ENCODE measurements at regions not wholly inside any gene's neighbourhood (a gene's known extent, or its start where the extent isn't known, plus 50 kb on each side); places are given as distances from the start of the nearest gene placed in this dataset.
A peak's percentile ranks its signal among the peaks of the same experiment; 100 is the strongest.
"Not testable (repeated sequence)": the region's sequence is repeated elsewhere in the genome, so short reads cannot be mapped to it uniquely, and the experiment has no call there.

DNA sequence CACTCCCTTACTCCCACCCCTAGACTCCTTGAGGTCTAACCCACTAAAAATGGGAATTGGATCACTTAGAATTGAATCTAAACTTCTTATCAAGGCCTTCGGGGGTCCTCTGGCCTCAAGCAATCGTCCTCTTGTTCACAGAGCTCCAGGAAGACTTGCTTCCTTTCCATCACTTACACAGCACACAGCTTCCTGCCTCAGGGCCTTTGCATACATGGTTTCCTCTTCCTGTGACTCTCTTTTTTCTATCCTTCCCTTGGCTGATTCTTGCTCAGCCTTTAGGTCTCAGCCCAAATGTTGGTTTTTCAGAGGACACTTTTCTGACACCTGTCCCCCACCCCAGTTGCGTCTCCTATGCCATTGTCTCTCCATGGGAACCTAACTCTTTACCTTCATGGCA lies 50.0 kb upstream of the ALDH1B1 start:
- no peak for DNase-seq (ENCODE audit: low spot score)

DNA sequence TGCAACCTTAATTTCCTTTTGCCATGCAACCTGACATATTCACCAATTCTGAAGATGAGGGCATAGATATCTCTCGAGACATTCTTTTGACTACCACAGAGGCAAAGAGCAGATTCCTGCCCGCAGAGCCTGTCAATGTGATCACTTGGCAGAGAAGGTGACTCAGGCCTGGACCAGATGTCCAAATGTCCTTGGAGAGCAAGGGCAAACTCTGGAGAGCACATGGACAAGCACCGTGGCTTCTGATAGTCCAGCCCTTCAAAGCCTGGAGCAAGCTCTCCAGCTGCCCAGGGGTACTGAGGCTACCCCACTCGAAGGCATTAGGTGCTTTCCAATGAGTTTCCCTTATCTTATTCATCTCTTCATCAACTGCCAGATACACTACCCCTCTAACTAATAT lies 50.4 kb upstream of the ALDH1B1 start:
- DNase-seq (ENCODE audit: low spot score) = no peak

DNA sequence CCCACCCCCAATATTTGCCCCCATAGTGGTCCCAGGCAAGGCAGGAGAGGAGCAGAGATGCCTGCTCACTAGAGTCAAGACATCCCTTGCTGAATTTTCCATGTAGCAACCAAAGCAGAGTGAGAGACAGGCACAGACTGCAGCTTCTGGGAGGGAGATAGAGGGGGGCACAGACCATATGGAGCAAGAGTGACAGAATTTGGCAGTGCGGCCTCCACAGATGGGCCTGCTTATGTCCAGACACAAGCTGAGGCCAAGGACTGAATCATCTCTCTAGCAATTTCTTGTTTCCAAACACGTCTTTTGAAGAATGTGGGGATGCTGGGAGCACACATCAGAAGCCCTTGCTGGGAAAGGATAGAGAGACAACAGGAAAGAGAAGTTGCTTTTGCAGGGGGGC lies 53.0 kb upstream of the ALDH1B1 start:
- DNase-seq (ENCODE audit: low spot score) = no peak

DNA sequence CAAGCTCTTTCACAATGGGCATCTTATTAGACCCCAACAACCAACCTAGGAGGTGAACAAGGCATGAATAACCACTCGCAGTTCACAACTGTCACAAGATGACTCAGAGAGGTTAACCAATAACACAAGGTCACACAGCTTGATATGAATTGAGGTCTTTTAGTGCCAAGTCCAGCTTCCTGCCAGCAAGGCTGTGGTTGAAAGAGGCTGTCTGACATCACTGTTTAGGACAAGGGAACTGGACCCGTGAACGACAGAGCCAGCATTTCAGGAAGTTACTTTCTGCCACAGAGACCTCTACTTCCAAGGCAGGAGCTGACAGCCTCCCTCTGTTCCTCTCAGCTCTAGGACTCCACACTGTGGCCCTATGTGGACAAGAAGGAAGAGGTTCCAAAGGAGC lies 53.4 kb upstream of the ALDH1B1 start:
- peak; percentile 96 for DNase-seq (ENCODE audit: low spot score)

DNA sequence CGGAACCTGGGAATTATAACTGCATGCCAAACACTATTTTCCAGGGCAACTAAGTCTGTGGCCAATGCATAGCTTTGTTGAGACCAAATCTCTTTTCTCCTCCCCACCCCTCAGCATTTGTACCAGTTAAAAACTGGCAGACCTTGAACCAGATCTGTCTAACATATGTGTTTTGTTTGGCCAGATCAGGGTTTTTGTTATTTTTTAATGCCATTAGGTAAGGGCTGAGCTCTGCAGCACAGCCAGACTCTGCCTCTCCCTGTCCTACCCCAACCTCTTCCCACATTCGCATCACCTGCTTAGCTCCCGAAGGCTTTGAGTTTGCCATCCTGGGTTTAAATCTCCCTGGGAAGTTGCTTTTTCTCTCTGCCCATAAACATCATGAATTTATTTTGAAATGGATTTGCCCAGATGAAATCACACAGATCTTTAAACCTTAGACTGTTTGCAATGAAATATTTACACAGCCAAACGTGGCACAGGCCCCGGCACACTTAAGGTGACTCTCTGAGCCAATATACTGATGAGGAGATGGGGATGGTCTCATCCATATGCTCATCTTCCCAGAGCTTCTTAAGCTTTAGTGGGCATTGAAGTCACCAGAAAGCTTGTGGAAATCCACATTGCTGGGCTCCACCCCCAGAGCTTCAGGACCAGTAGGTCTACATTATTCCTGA lies 54.0 kb upstream of the ALDH1B1 start:
- no peak for DNase-seq (ENCODE audit: low spot score)

DNA sequence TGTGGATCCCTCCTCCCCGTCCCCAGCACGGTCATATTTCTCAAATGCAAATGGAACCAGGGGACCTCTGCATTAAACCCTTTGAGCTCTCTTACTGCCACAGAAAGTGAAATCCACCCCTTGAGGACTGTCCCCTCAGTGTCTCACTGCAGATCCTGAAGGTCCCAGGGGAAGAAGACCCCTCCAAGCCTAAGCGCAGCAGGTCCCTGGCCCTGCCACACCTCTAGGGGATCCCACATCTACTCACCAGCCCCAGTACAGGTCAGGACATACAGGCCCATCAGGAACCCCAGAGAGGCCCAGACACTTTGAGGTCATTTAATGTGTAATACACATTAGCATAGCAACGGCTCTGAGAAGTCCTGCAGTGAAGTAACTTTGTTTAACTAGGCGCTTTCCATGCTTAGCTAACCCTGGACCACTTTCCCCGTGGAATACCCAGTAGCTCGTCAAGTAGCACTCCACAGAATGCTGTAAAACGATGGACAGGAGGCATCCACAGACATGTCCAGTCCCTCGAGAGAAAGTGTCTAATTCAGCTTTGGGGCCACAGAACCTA lies 54.7 kb upstream of the ALDH1B1 start:
- no peak for DNase-seq (ENCODE audit: low spot score)

DNA sequence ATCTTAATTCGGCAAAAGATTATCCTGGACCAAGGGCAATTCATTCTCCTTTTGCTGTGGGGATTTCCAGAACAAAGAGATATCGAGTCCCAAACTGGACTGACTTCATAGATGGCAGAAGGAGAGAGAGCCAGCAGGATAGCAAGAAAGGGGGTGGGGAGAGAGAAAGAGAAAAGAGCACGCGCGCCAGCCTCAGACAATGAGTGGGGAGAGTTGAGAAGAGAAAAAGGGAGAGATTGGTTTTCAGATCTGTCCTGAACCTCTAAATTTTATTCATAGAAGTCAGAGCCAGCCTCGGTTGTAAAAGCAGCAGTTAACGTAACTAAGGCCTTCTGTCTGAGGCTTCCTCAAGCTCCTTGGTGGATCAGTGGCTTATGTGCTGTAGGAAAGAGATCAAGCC lies 55.3 kb upstream of the ALDH1B1 start:
- no peak for DNase-seq (ENCODE audit: low spot score)

DNA sequence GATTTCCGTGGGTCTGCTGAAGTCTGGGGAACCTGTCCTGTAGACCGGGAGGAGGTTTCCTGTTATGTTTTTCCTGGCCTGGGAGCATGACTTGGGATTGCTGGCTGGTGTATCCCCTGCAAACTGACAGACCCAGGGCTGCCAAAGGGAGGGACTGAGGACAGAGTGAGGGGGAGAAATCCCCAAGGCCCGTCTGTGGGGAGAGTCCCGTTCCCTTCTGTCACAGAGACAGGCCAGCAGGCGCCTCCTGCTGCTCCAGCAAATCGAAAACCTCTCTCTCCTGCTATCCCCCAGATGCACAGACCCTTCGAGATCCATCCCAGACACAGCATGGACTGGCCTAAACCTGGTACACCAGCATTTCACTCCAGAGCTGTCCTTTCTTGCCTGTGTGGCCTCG lies 56.2 kb upstream of the ALDH1B1 start:
- DNase-seq (ENCODE audit: low spot score) = no peak

DNA sequence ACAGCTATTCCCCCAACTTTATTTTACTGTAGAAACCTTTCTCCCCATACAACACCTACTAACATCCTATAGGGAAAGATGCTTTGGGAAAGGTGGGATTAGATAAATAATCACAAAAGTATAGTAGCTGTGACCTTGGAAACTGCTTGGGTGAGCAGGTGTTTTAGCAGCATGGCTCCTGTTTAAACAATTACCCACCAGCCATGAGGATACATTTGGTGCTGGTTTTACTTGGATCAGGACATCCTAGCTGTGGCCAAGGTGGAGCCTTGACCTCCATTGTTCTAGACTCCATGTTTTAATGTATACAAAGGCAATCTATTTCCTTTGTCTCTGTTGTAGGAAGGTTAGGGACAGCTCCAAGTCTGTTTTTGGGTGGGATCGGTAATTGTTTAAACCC lies 56.8 kb upstream of the ALDH1B1 start:
- DNase-seq (ENCODE audit: low spot score) = no peak

DNA sequence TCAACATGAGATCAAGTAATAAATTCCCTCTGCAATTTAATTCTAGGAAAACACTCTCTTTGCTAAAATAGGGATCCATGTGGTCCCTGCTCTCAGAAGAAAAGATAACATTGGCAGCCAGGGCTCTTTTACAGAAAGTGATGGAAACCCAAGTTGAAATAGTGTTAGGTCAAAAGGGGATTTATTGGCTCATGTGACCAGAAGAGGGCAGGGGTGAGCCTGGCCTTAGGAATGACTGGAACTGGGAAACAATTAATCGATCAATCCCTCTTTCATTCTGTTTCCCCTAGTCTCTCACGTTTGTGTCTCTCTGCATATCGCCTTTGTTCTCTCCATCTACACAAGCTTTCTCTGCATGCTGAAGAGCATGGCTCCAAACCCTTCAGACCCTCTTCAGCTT lies 58.3 kb upstream of the ALDH1B1 start:
- no peak for DNase-seq (ENCODE audit: low spot score)

DNA sequence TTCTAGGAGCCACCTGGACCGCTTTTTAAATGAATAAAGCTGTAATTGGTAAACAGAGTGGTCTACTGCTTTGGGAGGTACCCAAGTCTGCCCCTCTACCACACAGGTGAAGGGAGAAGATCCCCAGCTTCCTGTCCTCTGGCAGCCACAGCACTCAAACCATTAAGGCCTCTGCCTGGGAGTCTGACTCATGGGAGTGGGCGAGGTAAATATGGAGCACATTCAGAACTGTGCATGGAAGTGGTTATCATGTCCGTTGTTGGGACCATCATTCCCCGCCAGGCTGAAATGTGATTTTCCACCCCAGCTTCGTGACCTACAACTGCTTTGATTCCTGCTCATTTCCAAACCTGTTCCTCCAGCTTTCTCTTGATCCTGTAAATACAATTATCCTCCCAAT lies 59.5 kb upstream of the ALDH1B1 start:
- DNase-seq (ENCODE audit: low spot score) = peak; percentile 31

DNA sequence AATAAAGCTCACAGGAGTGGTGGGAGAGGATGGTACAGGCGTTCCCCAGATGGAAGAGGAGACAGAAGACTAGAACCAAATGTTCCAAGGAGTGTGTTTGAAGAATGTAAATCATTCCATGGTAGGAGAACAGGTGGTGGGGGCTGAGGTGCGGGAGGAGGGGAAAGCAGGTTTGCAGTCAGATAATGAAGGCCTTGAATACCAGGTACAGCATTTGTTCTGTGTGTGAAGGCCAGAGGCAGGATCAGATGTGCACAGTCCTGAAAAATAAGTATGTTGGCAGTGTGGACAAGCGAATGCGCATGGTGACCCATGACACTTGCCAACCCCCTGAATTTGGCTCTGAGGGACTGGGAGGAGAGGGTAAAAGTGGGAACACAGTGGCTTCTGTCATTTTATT lies 59.9 kb upstream of the ALDH1B1 start:
- no peak for DNase-seq (ENCODE audit: low spot score)

DNA sequence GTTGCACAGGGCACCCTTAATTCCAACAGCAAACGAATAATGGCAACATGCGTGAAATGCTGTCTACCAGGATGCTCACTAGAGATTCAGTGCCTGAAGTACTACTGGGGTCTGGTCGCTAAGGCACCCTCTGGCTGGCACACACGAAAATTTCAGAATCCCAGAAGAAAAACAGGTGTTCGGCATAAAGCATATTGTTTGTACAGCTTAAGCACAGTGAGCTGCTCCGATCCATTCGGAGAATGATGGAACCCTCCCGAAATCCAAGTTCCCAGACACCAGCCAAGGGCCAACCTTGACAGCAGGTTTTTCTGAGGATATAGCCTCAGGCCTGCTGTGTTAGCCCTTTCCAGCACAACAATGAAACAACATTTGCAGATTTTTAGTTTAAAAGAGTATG lies 61.4 kb upstream of the ALDH1B1 start:
- DNase-seq (ENCODE audit: low spot score) = no peak

DNA sequence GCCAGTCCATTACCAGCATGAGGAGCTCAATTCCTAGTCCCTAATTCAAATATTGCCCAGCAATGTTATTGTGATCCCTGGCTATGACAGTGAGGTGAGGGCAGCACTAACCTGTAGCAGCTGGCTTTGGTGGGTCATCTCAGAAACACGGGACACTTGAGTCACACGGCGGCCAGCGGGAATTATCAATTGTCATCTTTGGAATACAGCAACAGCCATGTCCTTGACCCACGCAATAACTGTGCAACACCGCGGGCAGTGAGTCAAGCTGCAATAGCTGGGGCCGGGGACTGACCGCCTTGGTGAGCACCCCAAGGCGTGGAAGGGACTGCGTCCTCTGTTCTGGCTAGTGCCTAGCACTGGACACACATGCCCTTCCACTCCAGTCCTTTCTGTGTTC lies 62.5 kb upstream of the ALDH1B1 start:
- no peak for DNase-seq (ENCODE audit: low spot score)

DNA sequence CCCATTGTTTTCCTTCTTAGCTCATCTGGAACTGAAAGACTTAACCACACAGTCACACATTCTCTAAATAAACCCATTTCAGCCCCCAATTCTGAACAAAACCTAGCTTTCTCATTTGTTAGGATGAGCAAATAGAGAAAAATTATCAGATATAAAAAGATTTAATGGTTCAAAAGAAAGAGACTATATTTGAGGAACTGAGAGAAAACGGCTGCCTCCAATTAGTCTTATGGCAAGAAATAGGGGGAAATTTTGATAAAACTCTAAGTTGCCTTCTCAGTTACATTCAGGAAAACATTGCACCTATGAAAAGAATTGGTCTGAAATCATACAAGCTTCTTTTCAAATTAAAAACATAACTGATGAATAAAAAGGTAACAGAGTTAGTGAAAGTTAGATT lies 63.7 kb upstream of the ALDH1B1 start:
- DNase-seq (ENCODE audit: low spot score) = no peak

DNA sequence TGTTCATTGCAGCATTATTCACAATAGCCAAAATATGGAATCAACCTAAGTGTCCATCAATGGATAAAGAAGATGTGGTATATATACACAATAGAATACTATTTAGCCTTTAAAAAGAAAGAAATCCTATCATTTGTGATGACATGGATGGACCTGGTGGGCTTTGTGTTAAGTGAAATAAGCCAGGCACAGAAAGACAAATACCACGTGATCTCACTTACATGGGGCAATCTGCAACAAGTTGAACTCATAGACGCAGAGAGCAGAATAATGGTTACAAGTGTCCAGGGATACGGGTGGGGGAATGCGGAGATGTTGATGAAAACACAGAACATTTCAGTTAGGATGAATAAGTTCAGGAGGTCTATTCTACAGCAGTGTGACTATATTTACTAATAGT lies 66.4 kb upstream of the ALDH1B1 start:
- DNase-seq (ENCODE audit: low spot score) = no peak

DNA sequence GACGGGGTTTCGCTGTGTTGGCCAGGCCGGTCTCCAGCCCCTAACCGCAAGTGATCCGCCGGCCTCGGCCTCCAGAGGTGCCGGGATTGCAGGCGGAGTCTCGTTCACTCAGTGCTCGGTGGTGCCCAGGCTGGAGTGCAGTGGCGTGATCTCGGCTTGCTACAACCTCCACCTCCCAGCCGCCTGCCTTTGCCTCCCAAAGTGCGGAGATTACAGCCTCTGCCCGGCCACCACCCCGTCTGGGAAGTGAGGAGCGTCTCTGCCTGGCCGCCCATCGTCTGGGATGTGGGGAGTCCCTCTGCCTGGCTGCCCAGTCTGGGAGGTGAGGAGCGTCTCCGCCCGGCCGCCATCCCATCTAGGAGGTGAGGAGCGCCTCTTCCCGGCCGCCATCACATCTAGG lies 68.3 kb upstream of the ALDH1B1 start:
- not testable (repeated sequence) for DNase-seq (ENCODE audit: low spot score)

DNA sequence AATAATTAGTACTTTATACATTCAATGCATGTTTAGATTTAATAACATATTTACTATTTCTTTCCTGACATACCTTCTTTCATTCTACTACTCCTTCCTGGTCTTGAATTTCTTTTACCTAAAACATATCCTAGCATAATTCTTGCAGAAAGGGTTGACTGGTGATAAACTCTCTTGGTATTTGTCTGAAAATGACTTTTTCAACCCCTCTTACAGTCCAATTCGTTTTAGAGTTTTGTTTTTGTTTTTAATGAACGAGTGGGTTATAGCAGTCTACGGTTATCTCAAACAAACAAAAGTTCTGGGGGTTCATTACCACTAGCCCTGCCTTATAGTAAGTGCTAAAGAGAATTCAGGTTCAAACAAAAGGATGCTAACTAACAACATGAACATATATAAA lies 69.6 kb upstream of the ALDH1B1 start:
- DNase-seq (ENCODE audit: low spot score) = no peak

DNA sequence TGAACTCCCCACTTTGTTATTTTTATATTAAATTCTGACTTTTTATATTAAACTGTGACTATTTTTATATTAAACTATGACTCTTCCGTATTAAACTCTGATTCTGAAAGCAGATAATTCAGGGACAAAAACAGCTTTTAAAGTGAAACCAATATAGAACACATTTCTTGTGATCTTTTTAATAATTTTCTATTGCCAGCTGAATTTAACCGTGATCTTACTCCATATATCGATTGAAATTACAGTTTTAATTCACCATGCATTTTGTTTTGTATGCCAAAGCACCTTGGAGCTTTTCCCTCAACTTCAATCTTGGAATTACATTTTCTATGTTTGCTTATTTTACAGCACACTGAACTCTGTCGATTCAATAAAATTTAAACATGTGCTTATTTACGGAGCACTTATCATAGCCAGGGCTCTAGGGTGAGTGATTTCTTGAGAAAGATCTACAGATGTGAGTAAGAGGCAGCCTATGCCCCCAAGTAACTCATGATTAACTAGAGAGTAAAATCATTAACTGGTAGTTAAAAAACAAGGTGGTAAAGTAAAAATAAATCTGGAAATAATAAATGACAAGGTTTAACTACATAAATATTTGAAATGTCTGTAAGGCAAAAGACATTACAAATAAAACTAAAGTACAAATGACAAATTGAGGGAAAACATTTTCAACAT lies 72.9 kb upstream of the ALDH1B1 start:
- peak; percentile 81 for DNase-seq (ENCODE audit: low spot score)

DNA sequence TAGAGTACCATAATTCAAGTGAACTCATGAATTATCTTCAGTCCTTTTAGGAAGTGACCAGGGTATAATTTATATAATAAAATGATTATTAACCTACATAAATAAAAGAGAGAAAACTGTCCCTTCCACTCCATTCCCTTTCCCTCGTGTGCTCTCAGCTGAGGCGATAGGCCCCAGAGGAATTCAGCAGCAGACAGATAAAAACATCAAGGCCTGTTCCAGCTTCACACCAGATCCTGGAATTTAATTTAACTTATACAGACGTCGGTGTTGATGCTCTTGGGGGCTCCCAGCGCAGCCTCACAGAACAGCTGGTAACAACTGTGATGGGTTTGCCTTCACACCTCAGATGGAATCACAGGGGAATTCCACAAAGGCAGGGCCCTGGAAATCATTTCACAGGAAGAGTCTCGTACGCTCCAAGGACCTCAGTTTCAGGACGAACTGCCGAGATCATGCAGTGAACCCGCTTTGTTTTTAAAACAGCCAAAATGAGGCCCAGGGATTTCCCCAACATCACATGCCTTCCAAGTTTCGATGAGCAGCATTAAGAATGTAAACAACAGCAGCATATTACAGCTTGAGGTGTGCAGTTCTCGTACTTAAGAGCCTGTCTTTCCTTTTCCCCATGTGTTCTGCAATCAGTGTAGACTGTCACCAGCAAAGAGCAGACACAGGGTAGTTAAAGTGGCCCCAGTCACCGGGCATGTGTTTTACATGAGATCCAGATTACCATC lies 73.6 kb upstream of the ALDH1B1 start:
- peak; percentile 97 for DNase-seq (ENCODE audit: low spot score)

DNA sequence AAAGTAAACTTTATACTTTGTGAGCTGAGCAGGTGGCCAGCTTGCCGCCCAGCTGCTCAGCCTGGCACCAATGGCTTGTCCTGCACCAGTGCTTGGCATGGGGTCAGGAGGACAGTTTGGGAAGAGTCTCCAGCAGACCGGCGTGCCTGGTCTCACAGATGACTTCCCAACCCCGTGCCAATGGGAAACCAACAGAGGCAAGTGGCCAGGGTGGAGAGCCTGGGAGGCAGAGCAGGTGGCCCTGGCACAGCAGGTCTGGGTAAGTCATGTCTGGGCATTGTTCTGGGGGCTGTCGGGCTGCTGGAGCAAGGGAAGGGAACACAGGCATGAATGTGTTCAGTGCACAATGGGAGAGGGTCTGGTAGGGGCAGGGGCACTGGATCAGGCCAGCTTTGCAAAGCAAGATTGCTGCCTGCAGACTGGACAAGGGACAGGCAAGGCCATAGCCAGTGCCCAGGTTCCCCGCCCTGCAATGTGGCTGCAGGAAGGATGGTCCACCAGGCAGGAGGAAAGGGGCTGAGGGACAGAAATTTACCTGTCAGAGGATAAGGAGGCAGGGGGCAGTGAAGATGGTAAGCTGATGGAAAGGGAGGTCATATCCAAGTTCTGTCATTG lies 76.2 kb upstream of the ALDH1B1 start:
- no peak for DNase-seq (ENCODE audit: low spot score)

DNA sequence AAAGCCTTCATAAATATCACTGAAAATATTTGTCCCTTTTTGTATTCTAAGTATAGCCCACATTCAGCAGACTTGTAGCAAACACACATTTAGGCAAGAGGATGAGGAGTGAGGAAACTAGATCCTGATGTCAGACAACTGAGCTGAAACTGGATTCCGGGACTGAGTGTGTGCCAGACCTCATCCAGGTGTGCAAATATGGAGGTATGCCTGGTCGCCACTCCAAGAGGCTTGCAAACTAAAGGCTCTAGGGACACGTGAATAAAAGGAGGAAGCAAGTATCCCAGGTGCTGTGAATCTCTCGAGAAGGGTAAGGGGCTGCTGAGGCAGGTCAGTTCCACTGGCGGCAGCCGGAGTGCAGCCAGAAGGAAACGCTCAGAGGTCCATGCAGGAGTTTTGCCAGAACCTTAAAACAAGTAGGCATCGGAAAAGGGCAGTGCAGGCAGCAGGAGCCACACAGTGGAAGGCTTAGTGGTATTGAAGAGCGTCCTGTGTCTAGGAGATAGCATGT lies 77.4 kb upstream of the ALDH1B1 start:
- DNase-seq (ENCODE audit: low spot score) = no peak

DNA sequence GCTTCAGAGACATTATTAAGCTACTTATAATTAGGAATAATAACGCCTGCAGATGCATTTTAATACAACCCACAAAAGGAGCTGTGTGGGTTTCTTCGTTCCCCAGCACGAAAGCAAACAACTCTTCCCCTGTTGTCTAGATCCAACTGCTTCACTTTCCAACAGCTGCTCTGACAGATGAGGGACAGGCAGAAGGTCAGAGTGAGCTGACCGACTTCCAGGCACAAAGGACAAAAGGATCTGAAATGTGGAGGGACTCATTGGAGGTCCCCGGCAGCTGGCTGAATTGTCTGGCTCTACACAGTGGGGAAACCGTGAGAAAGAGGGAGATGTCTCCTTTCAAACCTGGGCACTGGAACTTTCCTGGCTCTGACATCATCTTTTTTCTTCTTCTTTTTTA lies 79.1 kb upstream of the ALDH1B1 start:
- no peak for DNase-seq (ENCODE audit: low spot score)

Data from kidney tubule cell (primary cell).